Ureter (tissue), 1 donor: ENCODE measurements at regions not wholly inside any gene's neighbourhood (a gene's known extent, or its start where the extent isn't known, plus 50 kb on each side); places are given as distances from the start of the nearest gene placed in this dataset.

ENCODE experiments used
- DNase-seq: peaks from one replicate; pipeline ENCODE4 v3.0.0-alpha.2; 2020; ENCODE audit warnings: low spot score
- donor health status: DM: yes; HTN: yes; CAD: no.

- DNase-seq: no peak
Measured at GRCh38 chr4:148812101-148812500, 369.9 kb upstream of the NR3C2 start.

- no peak for DNase-seq
Measured at GRCh38 chr4:148810461-148810860, 368.2 kb upstream of the NR3C2 start.

GRCh38 chr4:148808416-148808815 lies 366.2 kb upstream of the NR3C2 start:
- DNase-seq: no peak

GRCh38 chr4:148800940-148801339 lies 358.7 kb upstream of the NR3C2 start:
- no peak for DNase-seq

- no peak for DNase-seq
Measured at GRCh38 chr4:148800336-148800885, 358.2 kb upstream of the NR3C2 start.

- no peak for DNase-seq
Measured at GRCh38 chr4:148795156-148795864, 353.1 kb upstream of the NR3C2 start.

GRCh38 chr4:148793221-148793620 lies 351.0 kb upstream of the NR3C2 start:
- no peak for DNase-seq

GRCh38 chr4:148790691-148791090 lies 348.5 kb upstream of the NR3C2 start:
- DNase-seq: no peak

GRCh38 chr4:148790246-148790645 lies 348.0 kb upstream of the NR3C2 start:
- no peak for DNase-seq

- no peak for DNase-seq
Measured at GRCh38 chr4:148787831-148788477, 345.7 kb upstream of the NR3C2 start.

GRCh38 chr4:148787285-148787684 lies 345.1 kb upstream of the NR3C2 start:
- no peak for DNase-seq

GRCh38 chr4:148786699-148787098 lies 344.5 kb upstream of the NR3C2 start:
- DNase-seq: no peak

- no peak for DNase-seq
Measured at GRCh38 chr4:148782284-148782683, 340.1 kb upstream of the NR3C2 start.

GRCh38 chr4:148780426-148781005 lies 338.3 kb upstream of the NR3C2 start:
- DNase-seq: no peak

- no peak for DNase-seq
Measured at GRCh38 chr4:148779771-148780170, 337.6 kb upstream of the NR3C2 start.

- DNase-seq: no peak
Measured at GRCh38 chr4:148778980-148779675, 336.9 kb upstream of the NR3C2 start.

GRCh38 chr4:148776941-148777340 lies 334.7 kb upstream of the NR3C2 start:
- no peak for DNase-seq

GRCh38 chr4:148774134-148774533 lies 331.9 kb upstream of the NR3C2 start:
- DNase-seq: no peak

- DNase-seq: no peak
Measured at GRCh38 chr4:148773313-148773712, 331.1 kb upstream of the NR3C2 start.

- DNase-seq: no peak
Measured at GRCh38 chr4:148770848-148771247, 328.6 kb upstream of the NR3C2 start.

- DNase-seq: no peak
Measured at GRCh38 chr4:148770377-148770776, 328.2 kb upstream of the NR3C2 start.

GRCh38 chr4:148764720-148765119 lies 322.5 kb upstream of the NR3C2 start:
- no peak for DNase-seq
